ENCODE measurements at regions not wholly inside any gene's neighbourhood (a gene's known extent, or its start where the extent isn't known, plus 50 kb on each side); places are given as distances from the start of the nearest gene placed in this dataset.
"Not testable (repeated sequence)": the region's sequence is repeated elsewhere in the genome, so short reads cannot be mapped to it uniquely, and the experiment has no call there.

DNA sequence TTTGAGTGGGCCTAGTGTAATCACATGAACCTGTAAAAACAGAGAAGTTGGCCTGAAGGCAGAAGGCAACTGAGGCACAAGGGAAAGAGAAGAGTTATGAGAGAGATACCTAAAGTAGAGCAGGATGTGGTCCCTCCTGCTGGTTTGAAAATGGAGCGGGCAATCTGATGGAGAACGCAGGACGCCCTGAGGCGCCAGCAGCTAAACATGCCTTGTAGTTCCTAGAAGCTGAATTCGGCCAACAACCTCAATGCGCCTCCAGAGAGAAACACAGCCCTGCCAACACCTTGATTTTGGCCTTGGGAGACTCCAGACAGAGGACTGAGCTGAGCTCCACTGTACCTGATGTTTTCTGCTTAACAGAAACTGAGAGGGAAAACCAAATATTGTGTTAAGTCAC lies 469.9 kb downstream of the SOCS6 start:
- no peak overlapping the region for H3K27ac ChIP-seq (ENCODE audit: low read depth, low read length)
- no peaks in the 10 kb centered on the region for H3K36me3 ChIP-seq (ENCODE audit: control insufficient read depth, insufficient read depth, low read length)
- H3K4me3 ChIP-seq (ENCODE audit: low read length): no peak overlapping the region
- no peak overlapping the region for H3K9ac ChIP-seq (ENCODE audit: low read length)
- no peaks in the 10 kb centered on the region for H3K4me1 ChIP-seq (ENCODE audit: control insufficient read depth, insufficient read depth, low read length)
- H3K27me3 ChIP-seq (ENCODE audit: control insufficient read depth, insufficient read depth, low read length): no peaks in the 10 kb centered on the region

- Histone ChIP-seq H3K27me3 (ENCODE audit: control insufficient read depth, insufficient read depth, low read length) (no peaks in the 10 kb centered on the region), H3K9ac (ENCODE audit: low read length) (no peak overlapping the region), H3K4me1 (ENCODE audit: control insufficient read depth, insufficient read depth, low read length) (no peaks in the 10 kb centered on the region), H3K4me3 (ENCODE audit: low read length) (no peak overlapping the region), H3K27ac (ENCODE audit: low read depth, low read length) (no peak overlapping the region), H3K36me3 (ENCODE audit: control insufficient read depth, insufficient read depth, low read length) (no peaks in the 10 kb centered on the region)
These were observed 465.6 kb downstream of the SOCS6 start for GRCh38 chr18:70754486-70754885.

GRCh38 chr18:70732916-70733315 lies 444.1 kb downstream of the SOCS6 start:
- Histone ChIP-seq H3K36me3 (ENCODE audit: control insufficient read depth, insufficient read depth, low read length) (no peaks in the 10 kb centered on the region), H3K4me3 (ENCODE audit: low read length) (no peak overlapping the region), H3K4me1 (ENCODE audit: control insufficient read depth, insufficient read depth, low read length) (no peaks in the 10 kb centered on the region), H3K27ac (ENCODE audit: low read depth, low read length) (no peak overlapping the region), H3K9ac (ENCODE audit: low read length) (no peak overlapping the region), H3K27me3 (ENCODE audit: control insufficient read depth, insufficient read depth, low read length) (no peaks in the 10 kb centered on the region)

DNA sequence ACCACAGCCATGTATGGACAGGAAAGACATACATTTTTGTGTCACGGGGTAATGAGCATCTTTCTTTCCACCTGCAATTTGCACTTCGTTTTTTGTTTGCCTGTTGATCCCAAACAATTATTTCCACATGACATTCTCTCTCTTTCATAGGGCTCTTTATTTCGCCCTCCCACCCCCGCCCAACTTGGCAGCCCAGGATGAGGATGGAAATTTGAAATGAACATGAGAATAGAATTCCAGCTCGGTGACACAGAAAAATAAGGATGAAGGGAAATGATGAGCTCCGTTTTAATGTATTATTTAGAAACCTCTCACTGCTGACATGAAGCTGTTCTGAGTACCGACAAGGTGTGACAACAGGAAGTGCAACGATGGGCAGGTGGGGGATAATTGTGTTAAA lies 443.3 kb downstream of the SOCS6 start:
- Histone ChIP-seq H3K27me3 (ENCODE audit: control insufficient read depth, insufficient read depth, low read length) (no peaks in the 10 kb centered on the region), H3K27ac (ENCODE audit: low read depth, low read length) (no peak overlapping the region), H3K4me3 (ENCODE audit: low read length) (no peak overlapping the region), H3K9ac (ENCODE audit: low read length) (no peak overlapping the region), H3K4me1 (ENCODE audit: control insufficient read depth, insufficient read depth, low read length) (no peaks in the 10 kb centered on the region), H3K36me3 (ENCODE audit: control insufficient read depth, insufficient read depth, low read length) (no peaks in the 10 kb centered on the region)

DNA sequence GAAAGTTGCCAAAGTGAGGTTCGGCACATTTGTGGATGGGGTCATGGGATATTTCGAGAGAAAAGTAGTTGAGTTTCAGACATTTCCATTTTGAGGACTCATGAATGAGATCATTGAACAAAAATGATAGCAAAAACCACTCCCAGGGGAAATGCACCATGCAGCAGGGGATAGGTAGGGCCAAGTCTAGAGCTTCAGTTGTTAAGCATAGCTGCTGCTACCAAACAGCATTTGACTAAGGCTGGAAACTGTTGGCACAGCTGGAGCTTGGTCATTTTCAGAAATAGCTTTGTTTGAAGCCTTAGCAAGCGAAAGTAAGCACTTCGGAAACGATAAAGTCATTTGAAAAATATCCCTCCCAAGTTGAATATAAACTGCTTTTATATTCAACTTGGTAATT lies 431.8 kb downstream of the SOCS6 start:
- H3K9ac ChIP-seq (ENCODE audit: low read length): no peak overlapping the region
- H3K4me1 ChIP-seq (ENCODE audit: control insufficient read depth, insufficient read depth, low read length): no peaks in the 10 kb centered on the region
- no peaks in the 10 kb centered on the region for H3K27me3 ChIP-seq (ENCODE audit: control insufficient read depth, insufficient read depth, low read length)
- no peak overlapping the region for H3K4me3 ChIP-seq (ENCODE audit: low read length)
- H3K27ac ChIP-seq (ENCODE audit: low read depth, low read length): no peak overlapping the region
- H3K36me3 ChIP-seq (ENCODE audit: control insufficient read depth, insufficient read depth, low read length): no peaks in the 10 kb centered on the region

- no peaks in the 10 kb centered on the region for H3K27me3 ChIP-seq (ENCODE audit: control insufficient read depth, insufficient read depth, low read length)
- H3K36me3 ChIP-seq (ENCODE audit: control insufficient read depth, insufficient read depth, low read length): no peaks in the 10 kb centered on the region
- no peaks in the 10 kb centered on the region for H3K4me1 ChIP-seq (ENCODE audit: control insufficient read depth, insufficient read depth, low read length)
- H3K9ac ChIP-seq (ENCODE audit: low read length): no peak overlapping the region
- H3K4me3 ChIP-seq (ENCODE audit: low read length): no peak overlapping the region
- H3K27ac ChIP-seq (ENCODE audit: low read depth, low read length): no peak overlapping the region
These were observed 420.9 kb downstream of the SOCS6 start for GRCh38 chr18:70709720-70710119.

GRCh38 chr18:70709144-70709543 lies 420.3 kb downstream of the SOCS6 start:
- no peak overlapping the region for H3K4me3 ChIP-seq (ENCODE audit: low read length)
- no peaks in the 10 kb centered on the region for H3K27me3 ChIP-seq (ENCODE audit: control insufficient read depth, insufficient read depth, low read length)
- no peaks in the 10 kb centered on the region for H3K36me3 ChIP-seq (ENCODE audit: control insufficient read depth, insufficient read depth, low read length)
- no peak overlapping the region for H3K27ac ChIP-seq (ENCODE audit: low read depth, low read length)
- H3K9ac ChIP-seq (ENCODE audit: low read length): no peak overlapping the region
- H3K4me1 ChIP-seq (ENCODE audit: control insufficient read depth, insufficient read depth, low read length): no peaks in the 10 kb centered on the region

DNA sequence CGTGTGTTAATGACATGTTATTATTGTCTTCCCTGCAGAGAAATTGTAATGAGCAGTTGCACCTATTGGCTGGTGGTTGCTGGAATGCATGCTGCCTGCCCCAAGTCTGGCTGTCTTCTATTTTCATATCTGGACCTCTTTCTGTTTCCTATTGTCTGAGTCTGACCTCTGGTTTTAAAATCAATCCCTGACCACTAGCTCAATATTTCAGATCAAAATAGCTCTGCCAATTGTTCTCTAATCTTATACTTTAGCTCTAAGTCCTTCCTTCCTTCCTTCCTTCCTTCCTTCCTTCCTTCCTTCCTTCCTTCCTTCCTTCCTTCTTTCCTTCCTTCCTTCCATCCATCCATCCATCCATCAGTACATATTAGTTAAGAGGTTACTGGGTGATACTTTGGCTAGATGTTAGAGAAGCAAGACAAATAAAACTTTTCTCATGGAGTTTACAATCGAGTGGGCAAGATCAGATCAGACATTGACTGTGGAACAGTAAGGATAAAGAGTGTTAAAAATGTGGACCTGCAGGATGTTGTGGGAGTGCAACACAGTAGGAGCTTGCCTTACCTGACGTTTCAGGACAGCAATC lies 417.1 kb downstream of the SOCS6 start:
- Histone ChIP-seq H3K27ac (ENCODE audit: low read depth, low read length) (no peak overlapping the region), H3K4me3 (ENCODE audit: low read length) (no peak overlapping the region), H3K27me3 (ENCODE audit: control insufficient read depth, insufficient read depth, low read length) (no peaks in the 10 kb centered on the region), H3K36me3 (ENCODE audit: control insufficient read depth, insufficient read depth, low read length) (no peaks in the 10 kb centered on the region), H3K4me1 (ENCODE audit: control insufficient read depth, insufficient read depth, low read length) (no peaks in the 10 kb centered on the region), H3K9ac (ENCODE audit: low read length) (no peak overlapping the region)

- Histone ChIP-seq H3K36me3 (ENCODE audit: control insufficient read depth, insufficient read depth, low read length) (no peaks in the 10 kb centered on the region), H3K4me3 (ENCODE audit: low read length) (no peak overlapping the region), H3K4me1 (ENCODE audit: control insufficient read depth, insufficient read depth, low read length) (no peaks in the 10 kb centered on the region), H3K27ac (ENCODE audit: low read depth, low read length) (no peak overlapping the region), H3K27me3 (ENCODE audit: control insufficient read depth, insufficient read depth, low read length) (no peaks in the 10 kb centered on the region), H3K9ac (ENCODE audit: low read length) (no peak overlapping the region)
These were observed 411.7 kb downstream of the SOCS6 start for GRCh38 chr18:70700496-70700895.

DNA sequence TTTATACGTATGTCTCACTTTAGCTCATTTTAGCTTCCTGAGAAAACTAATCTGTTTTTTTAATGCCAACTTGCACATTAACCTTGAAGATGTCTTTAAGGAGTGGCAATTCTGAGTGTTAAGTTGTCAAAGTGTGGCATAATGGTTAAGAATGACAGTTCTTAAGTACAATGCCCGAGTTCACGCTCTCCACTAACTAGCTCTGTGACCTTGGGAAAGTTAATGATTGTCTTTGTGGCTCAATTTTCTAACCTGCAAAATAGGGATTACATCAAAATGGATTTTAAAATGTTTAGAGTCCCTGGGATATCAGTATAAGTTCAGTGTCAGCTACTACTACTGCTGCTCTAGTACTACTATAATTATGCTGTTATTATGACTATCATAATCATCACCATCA lies 409.7 kb downstream of the SOCS6 start:
- Histone ChIP-seq H3K27ac (ENCODE audit: low read depth, low read length) (no peak overlapping the region), H3K4me1 (ENCODE audit: control insufficient read depth, insufficient read depth, low read length) (no peaks in the 10 kb centered on the region), H3K4me3 (ENCODE audit: low read length) (no peak overlapping the region), H3K36me3 (ENCODE audit: control insufficient read depth, insufficient read depth, low read length) (no peaks in the 10 kb centered on the region), H3K27me3 (ENCODE audit: control insufficient read depth, insufficient read depth, low read length) (no peaks in the 10 kb centered on the region), H3K9ac (ENCODE audit: low read length) (no peak overlapping the region)

DNA sequence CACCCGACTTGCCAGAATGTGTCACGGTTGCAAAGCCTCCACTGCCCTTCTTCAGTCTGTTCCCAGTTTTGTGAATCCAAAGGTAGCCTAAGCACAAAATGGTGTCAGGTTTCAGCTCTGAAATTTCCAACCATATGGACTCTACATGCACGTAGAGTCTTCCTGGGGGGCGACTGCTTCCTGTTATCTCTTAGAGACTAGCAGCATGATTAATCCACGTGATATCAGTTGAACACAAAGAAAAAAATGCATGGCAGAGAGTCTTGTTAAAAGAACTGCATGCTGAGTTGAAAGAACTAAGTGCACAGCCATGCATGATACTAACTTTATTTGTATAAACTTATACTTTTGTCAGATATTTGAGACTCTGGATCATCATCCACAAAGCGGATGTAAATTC lies 404.4 kb downstream of the SOCS6 start:
- Histone ChIP-seq H3K27me3 (ENCODE audit: control insufficient read depth, insufficient read depth, low read length) (no peaks in the 10 kb centered on the region), H3K36me3 (ENCODE audit: control insufficient read depth, insufficient read depth, low read length) (no peaks in the 10 kb centered on the region), H3K4me3 (ENCODE audit: low read length) (no peak overlapping the region), H3K9ac (ENCODE audit: low read length) (no peak overlapping the region), H3K4me1 (ENCODE audit: control insufficient read depth, insufficient read depth, low read length) (no peaks in the 10 kb centered on the region), H3K27ac (ENCODE audit: low read depth, low read length) (no peak overlapping the region)

GRCh38 chr18:70689765-70690164 lies 400.9 kb downstream of the SOCS6 start:
- H3K4me3 ChIP-seq (ENCODE audit: low read length); H3K9ac ChIP-seq (ENCODE audit: low read length); H3K36me3 ChIP-seq (ENCODE audit: control insufficient read depth, insufficient read depth, low read length); H3K27ac ChIP-seq (ENCODE audit: low read depth, low read length); H3K27me3 ChIP-seq (ENCODE audit: control insufficient read depth, insufficient read depth, low read length); H3K4me1 ChIP-seq (ENCODE audit: control insufficient read depth, insufficient read depth, low read length): not testable (repeated sequence)

DNA sequence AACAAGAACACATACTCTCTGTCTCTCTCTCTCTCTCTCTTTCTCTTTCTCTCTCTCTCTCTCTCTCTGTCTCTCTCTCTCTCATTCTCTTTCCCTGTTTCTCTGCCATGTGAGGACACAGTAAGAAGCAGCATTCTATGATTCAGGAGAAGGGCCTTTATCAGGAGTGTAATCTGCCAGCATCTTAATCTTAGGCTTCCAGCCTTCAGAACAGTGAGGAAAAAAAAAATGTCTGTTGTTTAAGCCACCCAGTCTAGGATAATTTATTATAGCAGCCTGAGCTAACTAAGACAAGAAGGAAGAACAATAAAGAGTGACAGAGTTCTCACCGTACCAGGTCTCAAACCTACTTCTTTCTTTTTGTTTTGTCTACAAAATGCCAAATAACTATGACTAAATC lies 399.4 kb downstream of the SOCS6 start:
- H3K9ac ChIP-seq (ENCODE audit: low read length): no peak overlapping the region
- no peak overlapping the region for H3K27ac ChIP-seq (ENCODE audit: low read depth, low read length)
- H3K4me3 ChIP-seq (ENCODE audit: low read length): no peak overlapping the region
- H3K4me1 ChIP-seq (ENCODE audit: control insufficient read depth, insufficient read depth, low read length): no peaks in the 10 kb centered on the region
- H3K36me3 ChIP-seq (ENCODE audit: control insufficient read depth, insufficient read depth, low read length): no peaks in the 10 kb centered on the region
- no peaks in the 10 kb centered on the region for H3K27me3 ChIP-seq (ENCODE audit: control insufficient read depth, insufficient read depth, low read length)
